Superior temporal gyrus (tissue), 1 donor: ENCODE measurements at regions not wholly inside any gene's neighbourhood (a gene's known extent, or its start where the extent isn't known, plus 50 kb on each side); places are given as distances from the start of the nearest gene placed in this dataset.

ENCODE experiments used
- DNase-seq: peaks from one replicate; pipeline ENCODE4 v3.0.0-alpha.2; 2016; ENCODE audit errors: extremely low spot score

DNA sequence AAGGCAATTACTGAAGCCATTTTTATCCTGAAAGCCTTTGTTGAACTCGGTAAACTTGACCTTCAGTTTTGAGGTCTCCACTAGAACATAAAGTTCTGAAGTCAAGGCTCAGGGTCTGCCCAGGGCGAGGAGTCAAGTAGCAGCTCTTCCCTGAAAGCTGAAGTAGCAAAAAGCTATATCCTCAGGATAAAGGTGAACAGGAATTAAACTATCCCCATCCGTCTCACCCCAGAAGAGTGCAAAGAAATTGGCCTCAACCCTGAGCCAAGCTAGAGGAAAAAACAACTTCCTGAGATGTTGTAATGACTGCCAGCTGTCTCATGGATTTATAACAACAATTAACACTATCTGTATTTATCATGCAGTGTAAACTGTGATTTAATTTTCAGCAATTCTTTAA is 590.8 kb downstream of the SPRY1 start:
- no peak for DNase-seq

DNA sequence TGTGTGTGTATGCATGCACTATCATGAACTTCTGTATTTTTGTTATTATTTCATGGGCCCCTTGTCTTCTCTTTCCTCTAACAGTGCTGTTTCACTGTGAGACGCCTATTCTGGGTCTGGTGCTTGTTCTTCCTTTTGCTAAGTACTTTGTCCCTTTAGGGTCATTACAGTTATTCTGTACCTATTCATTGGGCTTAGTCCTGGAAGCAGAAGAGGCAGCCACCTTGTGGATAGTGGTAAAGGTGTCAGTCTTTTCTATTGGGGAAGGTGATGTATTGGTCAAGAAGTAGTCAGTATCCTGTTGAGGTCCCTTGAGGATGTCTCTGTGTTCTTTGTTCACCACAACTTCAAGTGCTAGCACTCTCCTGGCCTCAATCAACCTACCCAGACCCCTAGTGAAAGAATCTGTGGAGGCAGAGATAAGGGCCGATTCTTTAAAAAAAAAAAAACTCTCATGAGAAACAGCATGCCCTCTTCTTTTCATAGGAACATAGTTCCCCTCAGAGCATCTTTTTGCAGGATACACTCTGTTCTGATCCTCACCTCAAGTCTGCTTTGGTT is 593.8 kb downstream of the SPRY1 start:
- DNase-seq: no peak

GRCh38 chr4:123994917-123995316 is 598.3 kb downstream of the SPRY1 start:
- DNase-seq: no peak

GRCh38 chr4:123995936-123996335 is 599.3 kb downstream of the SPRY1 start:
- DNase-seq: no peak

DNA sequence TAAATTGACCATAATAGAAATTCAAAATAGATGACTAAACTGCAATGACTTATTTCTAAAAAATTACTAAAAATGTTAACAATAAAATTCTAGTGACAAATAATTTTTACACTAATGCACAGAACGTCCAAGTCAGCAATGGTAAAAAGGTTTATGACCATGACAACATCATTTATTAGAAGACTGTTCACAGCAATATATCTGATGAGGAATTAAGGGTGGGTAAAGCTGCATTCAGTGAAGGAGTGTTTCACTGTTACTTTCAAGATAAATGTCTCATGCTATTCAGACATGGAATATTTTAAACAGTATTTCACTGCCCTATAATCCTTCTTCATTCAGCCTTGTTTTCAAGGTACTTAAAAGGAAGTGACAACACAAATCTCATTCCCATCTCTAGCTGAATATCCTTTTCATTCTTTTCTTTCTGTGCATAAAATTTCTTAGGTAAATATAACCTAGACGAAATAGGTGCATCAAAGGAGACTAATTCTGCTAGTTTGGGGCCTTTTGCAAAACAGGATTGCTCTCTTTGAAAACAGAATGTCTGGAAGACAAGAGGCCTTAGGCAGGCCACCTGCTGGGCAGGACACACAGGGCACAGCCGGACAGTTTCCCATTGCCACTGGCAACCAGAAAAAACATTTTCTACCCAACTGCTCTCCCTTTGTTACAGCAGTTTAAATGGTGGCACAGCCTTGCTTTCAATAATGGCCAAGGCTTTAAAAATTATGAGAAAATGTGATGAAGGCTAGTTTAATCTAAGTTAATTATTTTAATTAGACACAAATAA is 600.3 kb downstream of the SPRY1 start:
- no peak for DNase-seq

DNA sequence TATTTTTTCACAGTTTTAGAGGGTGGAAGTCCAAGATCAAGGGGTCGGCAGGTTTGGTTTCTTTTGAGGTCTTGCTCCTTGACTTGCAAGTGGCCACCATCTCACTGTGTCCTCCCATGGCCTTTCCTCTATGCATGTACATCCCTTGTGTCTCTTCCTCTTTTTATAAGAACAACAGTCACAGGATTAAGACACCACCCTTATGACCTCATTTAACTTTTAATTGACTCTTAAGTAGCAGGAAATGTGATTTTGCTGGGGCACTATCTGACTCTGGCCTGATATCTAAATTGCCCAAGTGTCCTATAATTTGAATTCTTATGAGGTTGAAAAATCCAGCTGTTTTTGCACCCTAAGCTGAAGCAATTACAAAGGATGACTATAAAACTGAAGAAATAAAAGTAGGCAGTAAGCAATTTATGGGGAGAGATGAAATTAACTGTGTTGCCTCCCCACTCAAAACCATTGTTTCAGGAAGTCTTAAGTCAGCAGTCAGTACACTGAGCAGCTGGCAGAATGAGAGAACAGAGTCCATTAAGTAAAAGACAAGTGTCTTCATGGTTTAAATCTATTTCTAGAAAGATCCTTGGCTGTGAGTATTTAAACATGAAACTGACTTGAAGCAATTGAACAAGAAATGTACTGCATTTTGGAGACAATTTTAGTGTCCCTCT is 601.3 kb downstream of the SPRY1 start:
- DNase-seq: no peak

- DNase-seq: no peak
Measured at GRCh38 chr4:124000233-124000632, 603.6 kb downstream of the SPRY1 start.

DNA sequence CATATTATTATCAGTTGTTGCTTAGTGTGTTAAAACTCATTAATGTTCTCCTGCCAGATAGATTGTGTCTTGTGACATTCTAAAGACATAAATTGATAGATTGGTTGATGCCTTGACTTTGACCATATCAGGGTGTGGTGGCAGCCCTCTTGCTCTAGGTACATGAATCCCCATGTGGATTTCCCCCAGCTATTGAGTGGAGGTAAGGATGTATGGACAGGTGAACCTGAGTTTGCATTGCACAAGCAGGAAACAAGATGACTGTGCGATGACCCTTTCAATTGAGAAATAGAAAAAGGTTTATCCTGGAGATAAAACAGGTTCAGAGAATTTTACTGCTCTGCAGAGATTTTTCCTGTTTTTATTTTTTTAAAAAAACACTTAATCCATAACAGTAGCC is 619.2 kb downstream of the SPRY1 start:
- no peak for DNase-seq

DNA sequence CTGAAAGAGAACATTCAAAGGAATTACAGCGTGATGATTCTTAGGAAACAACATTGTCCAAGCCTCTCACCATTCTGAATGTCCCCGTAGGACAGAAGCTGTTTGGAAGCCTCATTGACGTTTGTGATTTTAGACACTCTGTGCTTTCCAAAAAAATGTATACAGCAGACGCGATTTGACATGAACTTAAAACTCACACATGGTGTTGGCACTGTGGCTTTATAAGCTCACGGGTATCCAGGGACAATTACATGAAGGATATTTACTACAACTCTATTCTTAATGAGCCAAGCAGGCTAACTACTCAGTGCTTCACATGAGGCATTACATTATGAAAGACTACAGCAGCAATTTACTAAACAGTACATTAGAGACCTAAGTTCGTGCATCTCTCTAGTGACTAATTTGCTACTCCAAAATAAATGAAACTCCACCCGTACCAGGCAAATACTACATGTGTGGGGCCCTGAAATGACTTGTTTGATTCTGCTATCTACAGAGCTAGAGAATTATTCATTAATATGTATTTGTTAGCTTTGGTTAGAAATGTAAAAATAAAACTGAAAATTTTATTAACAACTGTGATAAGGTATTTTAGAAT is 620.7 kb downstream of the SPRY1 start:
- DNase-seq: no peak

DNA sequence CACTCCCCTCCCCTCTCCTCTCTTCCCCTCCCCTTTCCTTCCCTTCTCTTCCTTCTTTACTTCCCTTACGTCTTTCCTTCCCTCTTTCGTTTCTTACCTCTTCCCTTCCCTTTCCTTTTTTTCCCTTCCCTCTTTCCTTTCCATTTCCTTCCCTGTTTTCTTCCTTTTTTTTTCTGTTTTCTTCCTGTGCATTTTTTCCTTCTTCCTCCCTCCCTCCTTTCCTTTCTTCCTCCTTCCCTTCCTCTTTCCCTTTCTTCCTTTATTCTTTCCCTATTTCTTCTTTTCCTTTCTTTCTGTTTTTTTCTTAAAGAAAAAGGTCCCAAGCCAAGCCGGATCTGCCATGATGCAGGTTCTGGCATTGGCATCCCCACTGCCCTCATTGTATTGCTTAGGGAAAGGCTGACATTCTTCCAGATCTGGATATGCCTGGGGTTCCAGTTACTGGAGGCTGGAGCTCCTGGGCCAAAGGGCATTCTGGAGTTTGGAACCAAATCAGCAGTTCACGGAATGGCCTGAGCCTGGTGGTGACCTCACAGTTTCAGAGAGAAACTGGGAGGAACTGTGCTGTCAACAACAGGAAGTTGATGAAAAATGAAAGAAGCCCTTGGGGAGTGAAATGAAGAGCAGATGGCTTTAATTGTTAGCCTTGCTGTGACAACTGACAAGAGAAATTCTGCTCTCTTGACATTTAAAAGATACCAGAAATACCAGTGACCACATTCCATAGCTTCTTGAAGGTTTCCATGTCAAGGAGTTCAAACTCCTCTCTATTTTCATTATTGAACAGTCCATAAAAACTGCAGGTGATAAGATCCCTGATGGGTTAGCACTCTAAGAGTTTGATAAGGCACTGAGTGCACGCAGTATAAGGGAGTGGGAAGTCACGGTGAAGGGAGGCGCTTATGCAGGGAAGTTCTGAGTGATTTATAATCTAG is 622.1 kb downstream of the SPRY1 start:
- peak; percentile 26 for DNase-seq

GRCh38 chr4:124019749-124020549 is 623.4 kb downstream of the SPRY1 start:
- no peak for DNase-seq

- DNase-seq: no peak
Measured at GRCh38 chr4:124025000-124025399, 628.4 kb downstream of the SPRY1 start.

GRCh38 chr4:124025428-124025827 is 628.8 kb downstream of the SPRY1 start:
- DNase-seq: no peak

DNA sequence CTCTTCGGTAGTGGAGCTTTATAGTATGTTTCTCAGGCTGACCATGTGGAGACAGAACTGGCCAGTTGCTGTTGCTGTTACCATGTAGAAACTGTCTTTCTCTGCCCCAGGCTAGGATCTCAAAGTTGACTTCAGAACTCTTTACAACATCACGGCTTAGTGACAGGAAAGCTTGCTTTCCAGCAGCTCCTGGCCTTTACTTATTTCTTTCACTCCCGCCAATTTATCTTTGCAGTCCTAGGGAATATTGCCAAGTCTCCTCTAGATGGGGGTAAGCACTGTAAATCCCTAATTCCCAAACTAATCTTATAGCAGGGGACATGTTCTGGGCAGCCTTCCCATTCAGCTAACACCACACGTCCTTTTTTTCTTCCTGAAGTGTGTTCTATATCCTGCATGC is 631.6 kb downstream of the SPRY1 start:
- no peak for DNase-seq

DNA sequence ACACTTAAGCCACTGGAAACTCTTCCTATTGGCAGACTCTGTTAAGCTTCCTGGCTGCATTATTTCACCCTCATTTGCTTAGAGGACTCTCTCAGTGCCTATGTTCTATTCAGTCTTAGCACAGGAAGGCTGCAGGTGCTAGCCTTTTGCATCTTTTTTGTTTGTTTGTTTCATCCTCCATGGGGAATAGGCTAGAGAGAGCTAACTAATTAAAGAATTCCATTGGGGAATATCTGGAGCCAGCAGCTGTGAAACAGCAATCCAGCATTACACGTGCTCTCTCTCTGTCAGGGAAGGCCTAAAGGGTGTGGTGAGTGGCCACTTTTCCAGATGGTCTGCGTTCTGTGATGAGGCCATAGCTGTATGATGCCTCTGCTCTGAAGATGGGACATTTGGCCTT is 633.6 kb downstream of the SPRY1 start:
- DNase-seq: no peak

- DNase-seq: no peak
Measured at GRCh38 chr4:124032035-124032434, 635.4 kb downstream of the SPRY1 start.

GRCh38 chr4:124035364-124036041 is 638.9 kb downstream of the SPRY1 start:
- DNase-seq: no peak

DNA sequence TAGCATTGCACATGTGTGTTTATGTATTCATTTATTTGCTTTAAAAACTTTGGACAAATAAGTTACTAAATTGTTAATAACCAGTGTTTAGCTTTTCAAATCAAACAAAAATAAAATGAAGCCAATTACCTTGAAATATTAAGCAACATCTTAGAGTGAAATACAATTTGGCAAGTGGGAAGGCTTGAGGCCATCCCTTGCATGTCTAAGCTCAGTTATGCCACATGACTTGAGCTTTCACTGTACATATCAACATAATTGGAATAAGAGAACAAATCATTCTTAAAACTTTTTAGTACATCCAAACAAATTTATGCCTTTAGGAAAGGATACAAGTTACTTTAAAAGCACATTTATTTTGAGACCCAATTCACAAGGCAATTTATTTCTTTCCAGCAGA is 640.6 kb downstream of the SPRY1 start:
- DNase-seq: no peak

GRCh38 chr4:124044330-124044729 is 647.7 kb downstream of the SPRY1 start:
- no peak for DNase-seq

DNA sequence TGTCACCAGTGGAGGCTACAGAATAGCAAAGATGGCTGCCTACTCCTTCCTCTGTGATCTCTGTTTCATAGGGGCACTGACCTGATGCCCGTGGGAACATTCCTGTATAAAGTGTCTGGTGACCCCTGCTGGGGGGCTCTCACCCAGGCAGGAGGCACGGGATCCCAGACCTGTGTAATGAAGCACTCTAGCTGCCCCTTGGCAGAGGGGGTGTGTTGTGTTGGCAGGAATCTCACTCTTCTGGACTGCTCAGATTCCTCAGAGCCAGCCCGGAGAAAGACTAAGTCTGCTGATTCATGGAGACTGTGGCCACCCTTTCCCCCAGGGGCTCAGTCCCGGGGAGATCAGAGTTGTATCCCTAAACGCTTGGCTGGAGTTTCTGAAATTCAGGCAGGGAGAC is 648.3 kb downstream of the SPRY1 start:
- no peak for DNase-seq
